Right lobe of liver (tissue), 4 donors: ENCODE measurements at regions not wholly inside any gene's neighbourhood (a gene's known extent, or its start where the extent isn't known, plus 50 kb on each side); places are given as distances from the start of the nearest gene placed in this dataset.

Experiments
- POLR2A ChIP-seq: fragments of 450-650 bp; IDR thresholded peaks from one replicate; pipeline ENCODE4 v1.6.1; 2017; ENCODE audit warnings: antibody characterized with exemption, mild to moderate bottlenecking
- TF ChIP-seq, protein P1 (sequence below), 4 donors: fragments of 200-600 bp in 3 of 4; fragments of 450-650 bp in 1 of 4; IDR thresholded peaks; one replicate each; pipeline versions ENCODE4 v1.5.1 to v1.8.0; 2016 to 2022; ENCODE audit warnings: antibody characterized with exemption in 4 of 4, mild to moderate bottlenecking in 2 of 4
- donor health status: DM: no; HTN: no; CAD: no.
- donor health status: DM: no; HTN: no; CAD: no.
- donor health status: DM: no; HTN: yes; CAD: no.

DNA sequence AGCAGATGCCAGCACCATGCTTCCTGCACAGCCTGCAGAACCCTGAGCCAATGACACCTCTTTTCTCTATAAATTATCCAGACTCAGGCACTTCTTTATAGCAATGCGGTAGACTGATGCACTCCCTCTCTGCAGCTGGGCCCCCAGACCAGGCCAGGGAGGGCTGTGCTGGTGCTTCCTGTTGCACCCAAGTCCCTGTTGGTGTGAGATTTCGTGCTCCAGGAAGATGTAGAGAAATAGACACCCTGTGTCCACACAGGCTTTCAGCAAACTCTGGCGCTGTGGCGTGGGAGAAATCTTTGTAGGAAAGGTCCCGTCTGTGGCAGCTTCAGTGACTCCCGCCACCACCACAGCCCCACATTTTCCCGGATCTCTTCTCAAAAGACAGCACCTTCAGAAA, 572.2 kb downstream of the GALR1 start:
- TF ChIP-seq, protein P1, sequence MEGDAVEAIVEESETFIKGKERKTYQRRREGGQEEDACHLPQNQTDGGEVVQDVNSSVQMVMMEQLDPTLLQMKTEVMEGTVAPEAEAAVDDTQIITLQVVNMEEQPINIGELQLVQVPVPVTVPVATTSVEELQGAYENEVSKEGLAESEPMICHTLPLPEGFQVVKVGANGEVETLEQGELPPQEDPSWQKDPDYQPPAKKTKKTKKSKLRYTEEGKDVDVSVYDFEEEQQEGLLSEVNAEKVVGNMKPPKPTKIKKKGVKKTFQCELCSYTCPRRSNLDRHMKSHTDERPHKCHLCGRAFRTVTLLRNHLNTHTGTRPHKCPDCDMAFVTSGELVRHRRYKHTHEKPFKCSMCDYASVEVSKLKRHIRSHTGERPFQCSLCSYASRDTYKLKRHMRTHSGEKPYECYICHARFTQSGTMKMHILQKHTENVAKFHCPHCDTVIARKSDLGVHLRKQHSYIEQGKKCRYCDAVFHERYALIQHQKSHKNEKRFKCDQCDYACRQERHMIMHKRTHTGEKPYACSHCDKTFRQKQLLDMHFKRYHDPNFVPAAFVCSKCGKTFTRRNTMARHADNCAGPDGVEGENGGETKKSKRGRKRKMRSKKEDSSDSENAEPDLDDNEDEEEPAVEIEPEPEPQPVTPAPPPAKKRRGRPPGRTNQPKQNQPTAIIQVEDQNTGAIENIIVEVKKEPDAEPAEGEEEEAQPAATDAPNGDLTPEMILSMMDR (IDR thresholded peaks at IDR 0.05) = no peak
- no peak for TF ChIP-seq POLR2A
